ENCODE measurements at regions not wholly inside any gene's neighbourhood (a gene's known extent, or its start where the extent isn't known, plus 50 kb on each side); places are given as distances from the start of the nearest gene placed in this dataset.

- no peaks in the 10 kb centered on the region for H3K9me3 Mint-ChIP-seq
- CTCF ChIA-PET: no interaction called here
- no peaks in the 10 kb centered on the region for H3K4me1 Mint-ChIP-seq
- no peak for TF ChIP-seq CTCF (IDR thresholded peaks at IDR 0.05)
- H3K36me3 Mint-ChIP-seq (ENCODE audit: low read depth): no peaks in the 10 kb centered on the region
- peaks cover 2% of the 10 kb centered on the region for H3K27me3 Mint-ChIP-seq
- POLR2A ChIA-PET: no interaction called here
- intact Hi-C loops (cut with micrococcal nuclease): no loop called here
- ATAC-seq (ENCODE audit: low read depth): no peak
- H3K27ac Mint-ChIP-seq: no peak overlapping the region
- H3K4me3 Mint-ChIP-seq: no peak overlapping the region
- DNase-seq: no peak
These were observed 120.3 kb downstream of the ZNF664 start for GRCh38 chr12:124093297-124093696.

GRCh38 chr12:124094188-124094587 lies 121.2 kb downstream of the ZNF664 start:
- Mint-ChIP-seq H3K27me3 (peaks cover 9% of the 10 kb centered on the region), H3K27ac (no peak overlapping the region), H3K4me1 (no peaks in the 10 kb centered on the region), H3K36me3 (ENCODE audit: low read depth) (no peaks in the 10 kb centered on the region), H3K4me3 (no peak overlapping the region), H3K9me3 (no peaks in the 10 kb centered on the region)
- DNase-seq: no peak
- TF ChIP-seq CTCF (IDR thresholded peaks at IDR 0.05): no peak
- POLR2A ChIA-PET: no interaction called here
- CTCF ChIA-PET: no interaction called here
- intact Hi-C loops (cut with micrococcal nuclease): no loop called here
- ATAC-seq (ENCODE audit: low read depth): no peak

GRCh38 chr12:124094733-124095132 lies 121.7 kb downstream of the ZNF664 start:
- DNase-seq (no peak), ATAC-seq (ENCODE audit: low read depth) (no peak)
- ChIA-PET POLR2A (no interaction called here), CTCF (no interaction called here)
- no peak overlapping the region for H3K27ac Mint-ChIP-seq
- TF ChIP-seq CTCF (IDR thresholded peaks at IDR 0.05): no peak
- no peaks in the 10 kb centered on the region for H3K36me3 Mint-ChIP-seq (ENCODE audit: low read depth)
- H3K4me3 Mint-ChIP-seq: no peak overlapping the region
- H3K4me1 Mint-ChIP-seq: no peaks in the 10 kb centered on the region
- no peaks in the 10 kb centered on the region for H3K9me3 Mint-ChIP-seq
- intact Hi-C loops (cut with micrococcal nuclease): no loop called here
- peaks cover 9% of the 10 kb centered on the region for H3K27me3 Mint-ChIP-seq

- no peak for TF ChIP-seq CTCF (IDR thresholded peaks at IDR 0.05)
- CTCF ChIA-PET: no interaction called here
- ATAC-seq (ENCODE audit: low read depth): no peak
- H3K4me3 Mint-ChIP-seq: no peak overlapping the region
- no peak overlapping the region for H3K27ac Mint-ChIP-seq
- intact Hi-C loops (cut with micrococcal nuclease): no loop called here
- POLR2A ChIA-PET: no interaction called here
- no peaks in the 10 kb centered on the region for H3K4me1 Mint-ChIP-seq
- H3K9me3 Mint-ChIP-seq: no peaks in the 10 kb centered on the region
- DNase-seq: no peak
- H3K36me3 Mint-ChIP-seq (ENCODE audit: low read depth): no peaks in the 10 kb centered on the region
- H3K27me3 Mint-ChIP-seq: peaks cover 9% of the 10 kb centered on the region
These were observed 123.1 kb downstream of the ZNF664 start for GRCh38 chr12:124096109-124096508.

- no peaks in the 10 kb centered on the region for H3K4me1 Mint-ChIP-seq
- TF ChIP-seq CTCF (IDR thresholded peaks at IDR 0.05): no peak
- POLR2A ChIA-PET: no interaction called here
- no peak for ATAC-seq (ENCODE audit: low read depth)
- no peak overlapping the region for H3K4me3 Mint-ChIP-seq
- intact Hi-C loops (cut with micrococcal nuclease): no loop called here
- H3K27ac Mint-ChIP-seq: no peak overlapping the region
- no peaks in the 10 kb centered on the region for H3K36me3 Mint-ChIP-seq (ENCODE audit: low read depth)
- DNase-seq: no peak
- CTCF ChIA-PET: no interaction called here
- H3K9me3 Mint-ChIP-seq: no peaks in the 10 kb centered on the region
- H3K27me3 Mint-ChIP-seq: peaks cover 9% of the 10 kb centered on the region
These were observed 123.9 kb downstream of the ZNF664 start for GRCh38 chr12:124096869-124097434.

Data from activated B cell treated with CpG ODN at 0.5 μM for 24 hours (primary cell).